HFF-Myc (cell line): ENCODE measurements at regions not wholly inside any gene's neighbourhood (a gene's known extent, or its start where the extent isn't known, plus 50 kb on each side); places are given as distances from the start of the nearest gene placed in this dataset.
"Not testable (repeated sequence)": the region's sequence is repeated elsewhere in the genome, so short reads cannot be mapped to it uniquely, and the experiment has no call there.

Experiments used
- DNase-seq: peaks from one replicate; pipeline ENCODE4 v3.0.0-alpha.2; 2011; ENCODE audit warnings: low read depth; ENCODE audit errors: extremely low read depth
- H3K4me3 ChIP-seq: replicated peaks from 2 replicates; pipeline ENCODE4 v1.5.1; 2011; ENCODE audit warnings: low read depth, mild to moderate bottlenecking, control low read depth, low read length
- CTCF ChIP-seq: IDR thresholded peaks from 2 replicates; pipeline ENCODE4 v1.5.1; 2012; ENCODE audit warnings: mild to moderate bottlenecking, low read depth, low read length, control low read depth; ENCODE audit errors: missing control alignments

- no peak overlapping the region for H3K4me3 ChIP-seq
- DNase-seq: no peak
- TF ChIP-seq CTCF: no peak
Observed at GRCh38 chrX:121761845-121762244, 714.4 kb downstream of the GLUD2 start.

GRCh38 chrX:121763671-121764070 lies 716.3 kb downstream of the GLUD2 start:
- no peak for TF ChIP-seq CTCF
- DNase-seq: no peak
- H3K4me3 ChIP-seq: no peak overlapping the region

- not testable (repeated sequence) for DNase-seq, H3K4me3 ChIP-seq
Observed at GRCh38 chrX:121768210-121768609, 720.8 kb downstream of the GLUD2 start.

- TF ChIP-seq CTCF: no peak
- H3K4me3 ChIP-seq: no peak overlapping the region
- no peak for DNase-seq
Observed at GRCh38 chrX:121781991-121782390, 734.6 kb downstream of the GLUD2 start.

- no peak for DNase-seq
- no peak overlapping the region for H3K4me3 ChIP-seq
- no peak for TF ChIP-seq CTCF
Observed at GRCh38 chrX:121782544-121782943, 735.1 kb downstream of the GLUD2 start.

- H3K4me3 ChIP-seq: no peak overlapping the region
- no peak for TF ChIP-seq CTCF
- no peak for DNase-seq
Observed at GRCh38 chrX:121782976-121783375, 735.6 kb downstream of the GLUD2 start.

- TF ChIP-seq CTCF: no peak
- DNase-seq: no peak
- no peak overlapping the region for H3K4me3 ChIP-seq
Observed at GRCh38 chrX:121802881-121803412, 755.5 kb downstream of the GLUD2 start.
